HG03045 (cell line): ENCODE measurements at regions not wholly inside any gene's neighbourhood (a gene's known extent, or its start where the extent isn't known, plus 50 kb on each side); places are given as distances from the start of the nearest gene placed in this dataset.

ENCODE experiments used
- ATAC-seq: cut with Tn5 transposase; IDR thresholded peaks from one replicate; pipeline ENCODE4 v1.9.1; 2021; ENCODE audit warnings: mild to moderate bottlenecking, moderate library complexity; ENCODE audit not compliant: unreplicated experiment

DNA sequence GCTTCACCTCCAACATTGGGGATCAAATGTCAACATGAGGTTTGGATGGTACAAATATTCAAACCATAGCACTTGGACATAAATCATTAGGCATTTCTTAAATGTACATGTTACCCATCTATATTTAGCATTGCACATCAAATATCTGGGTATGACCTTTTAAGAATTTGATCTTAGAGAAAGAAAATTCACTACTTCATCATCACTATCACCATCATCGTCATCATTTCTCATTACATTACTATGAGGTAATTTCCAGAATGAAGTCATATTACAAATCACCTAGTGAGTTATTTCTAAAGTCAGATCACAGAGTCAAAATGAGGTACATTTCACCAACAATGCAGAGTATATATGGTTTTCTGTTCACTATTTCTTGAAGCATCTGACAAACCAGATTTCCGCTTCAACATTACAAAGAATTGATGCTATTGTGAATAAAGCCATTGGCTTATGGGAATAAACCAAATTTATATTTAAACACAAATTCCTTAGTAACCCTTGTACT is 356.4 kb upstream of the GYPC start:
- no peak for ATAC-seq

DNA sequence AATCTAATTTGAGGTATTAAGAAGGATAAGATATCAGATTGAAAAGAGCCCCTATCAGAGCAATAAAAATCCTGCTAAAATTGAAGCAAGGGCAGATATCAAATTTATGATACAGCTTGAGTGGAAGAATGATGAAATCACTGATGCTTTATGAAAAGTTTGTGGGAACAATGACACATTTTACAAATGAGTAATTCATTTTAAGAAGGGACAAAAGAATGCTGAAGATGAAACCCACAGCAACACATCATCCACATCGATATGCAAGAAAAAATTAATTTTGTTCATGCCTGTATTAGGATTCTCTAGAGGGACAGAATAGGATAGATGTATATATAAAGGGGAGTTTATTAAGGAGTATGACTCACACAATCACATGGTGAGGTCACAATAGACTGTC is 355.6 kb upstream of the GYPC start:
- ATAC-seq, result no peak

DNA sequence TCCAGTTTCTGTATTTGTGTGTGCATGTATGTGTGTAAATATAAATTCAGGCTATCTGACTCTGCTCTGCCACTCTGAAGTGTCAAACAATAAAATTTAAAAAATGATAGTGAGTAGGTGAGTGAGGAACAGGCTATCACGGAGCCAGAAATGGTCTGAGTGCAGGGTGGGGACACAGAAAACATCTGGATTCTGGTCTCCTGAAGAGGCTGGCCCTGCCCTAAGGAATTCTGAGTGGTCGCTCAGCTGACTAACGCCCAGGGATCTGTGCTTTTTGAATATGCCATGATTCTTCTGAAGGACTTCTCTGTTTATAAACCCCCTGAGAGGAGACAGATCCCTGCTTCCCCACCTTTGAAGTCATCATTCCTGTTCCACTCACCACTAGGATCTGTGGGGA is 353.9 kb upstream of the GYPC start:
- no peak for ATAC-seq

DNA sequence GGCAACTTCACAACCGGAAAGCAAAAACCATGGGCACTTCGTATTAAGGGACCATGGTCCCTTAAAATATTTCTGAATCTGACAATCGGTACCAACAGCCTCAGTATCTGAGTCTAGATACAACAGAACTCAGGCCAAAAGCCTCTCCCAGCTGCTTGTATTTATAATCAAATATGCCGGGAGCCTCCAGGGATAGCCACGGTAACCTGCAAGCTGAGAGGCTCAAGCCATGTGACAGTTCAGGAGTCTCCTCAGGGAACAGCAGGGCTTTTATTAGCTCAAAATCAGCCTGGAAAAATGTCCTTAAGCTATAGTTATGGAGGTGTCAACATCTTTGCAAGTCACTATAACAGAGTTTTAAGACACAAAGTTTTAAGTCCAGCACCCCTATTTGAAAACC is 352.8 kb upstream of the GYPC start:
- ATAC-seq, result no peak

DNA sequence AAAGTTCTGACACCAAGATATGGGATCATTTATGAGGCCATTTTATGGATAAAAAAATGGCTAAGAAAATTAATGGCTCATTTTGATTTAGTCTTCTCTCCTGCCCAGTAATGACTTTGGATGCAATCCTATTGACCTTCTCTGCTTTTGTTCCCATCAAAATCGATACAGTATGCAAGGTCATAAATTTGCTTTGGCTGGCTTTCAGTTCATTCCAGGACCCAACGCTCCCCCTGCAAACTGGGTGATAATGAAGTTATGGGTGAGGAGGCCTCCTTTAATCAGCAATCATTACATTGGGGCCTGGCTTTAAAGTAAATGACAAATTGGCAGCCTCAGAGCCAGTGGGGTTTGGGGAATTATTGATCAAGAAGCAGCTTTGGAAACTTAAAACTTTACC is 351.8 kb upstream of the GYPC start:
- ATAC-seq, result no peak

DNA sequence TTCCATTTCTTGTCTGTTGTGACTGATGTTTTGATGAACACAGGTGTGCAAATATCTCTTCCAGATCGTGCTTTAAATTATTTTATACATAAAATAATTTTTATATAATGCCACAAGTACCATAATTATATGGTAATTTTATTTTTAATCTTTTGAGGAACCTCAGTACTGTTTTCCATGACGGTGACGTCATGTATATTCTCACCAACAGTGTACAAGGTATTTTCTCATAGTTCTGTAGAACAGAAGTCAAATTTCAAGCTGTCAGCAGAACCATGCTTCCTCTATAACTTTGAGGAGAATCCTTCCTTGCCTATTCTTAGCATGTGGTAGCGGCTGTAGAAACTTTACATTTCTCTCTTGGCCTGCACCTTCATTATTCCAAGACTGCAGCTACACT is 349.4 kb upstream of the GYPC start:
- ATAC-seq, result no peak

DNA sequence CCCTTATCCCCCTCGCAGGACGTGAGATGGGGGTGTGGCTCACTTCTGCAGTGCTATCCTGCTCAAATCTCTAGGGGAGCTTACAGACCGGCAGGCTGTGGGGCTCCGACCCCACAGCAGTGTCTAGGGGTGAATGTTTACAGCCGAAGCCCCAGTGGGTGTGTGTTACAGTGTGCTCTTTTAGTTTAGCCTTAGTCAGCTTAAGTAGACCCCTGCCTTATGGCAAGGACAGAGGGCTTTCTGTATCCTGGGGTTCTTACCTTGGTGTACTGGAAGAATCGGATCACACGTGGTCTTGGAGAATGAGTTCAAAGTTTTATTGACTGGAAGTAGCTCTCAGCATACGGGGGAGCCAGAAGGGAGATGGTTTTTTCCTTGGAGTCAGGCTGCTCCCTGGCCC is 348.2 kb upstream of the GYPC start:
- ATAC-seq, result no peak

DNA sequence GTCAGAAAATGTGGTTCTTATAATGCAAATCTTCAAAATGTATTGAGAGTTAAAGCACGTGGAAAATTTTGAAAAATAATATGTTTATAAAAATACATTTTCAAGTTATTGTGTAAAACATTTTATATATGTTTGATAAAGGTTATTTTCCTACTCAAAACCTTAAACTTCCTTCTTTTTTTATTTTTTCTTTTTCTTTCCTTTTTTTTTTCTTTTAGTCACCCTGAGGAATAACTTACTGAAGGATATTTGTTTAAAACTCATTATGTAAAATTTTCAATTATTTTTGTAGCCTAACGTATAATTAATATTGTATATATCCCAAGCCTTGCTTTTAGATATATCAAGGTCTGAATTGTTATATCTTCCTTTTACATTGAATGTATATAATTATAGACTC is 346.8 kb upstream of the GYPC start:
- no peak for ATAC-seq

DNA sequence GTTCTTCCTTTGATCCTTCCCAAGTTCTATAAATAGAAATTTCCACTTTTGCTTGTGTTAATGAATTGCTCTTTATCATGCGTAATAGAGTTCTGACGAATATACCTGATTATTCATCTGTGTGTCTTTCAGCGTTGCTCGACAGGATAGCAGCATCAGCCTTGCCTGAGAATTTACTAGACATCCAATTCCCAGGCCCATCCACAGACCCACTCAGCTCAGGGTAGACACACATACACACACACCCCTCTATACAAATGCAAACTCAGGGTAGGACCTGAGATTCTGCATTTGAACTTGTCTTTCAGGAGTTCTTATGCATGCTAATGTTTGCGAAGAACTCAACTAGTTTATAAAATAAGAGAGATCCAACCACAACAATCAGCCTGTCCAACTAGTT is 343.4 kb upstream of the GYPC start:
- no peak for ATAC-seq

DNA sequence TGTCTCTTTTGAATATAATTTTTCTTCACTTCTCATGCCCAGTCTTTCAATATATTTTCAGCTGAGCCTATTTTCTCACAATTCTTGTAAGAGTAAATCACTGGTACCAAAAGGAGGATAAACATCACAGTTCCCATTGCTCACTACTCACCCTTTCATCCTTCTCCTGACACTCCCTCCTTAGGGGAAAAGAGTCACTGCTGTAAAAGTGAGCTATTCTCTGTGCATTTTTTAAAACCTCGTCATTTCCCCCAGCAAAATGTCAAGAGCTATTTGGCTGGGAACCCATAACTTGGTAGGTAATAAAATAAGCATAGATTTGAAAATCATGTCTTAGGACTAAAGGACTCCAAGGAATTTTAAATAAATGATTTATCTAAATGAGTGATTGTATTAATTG is 340.1 kb upstream of the GYPC start:
- no peak for ATAC-seq

DNA sequence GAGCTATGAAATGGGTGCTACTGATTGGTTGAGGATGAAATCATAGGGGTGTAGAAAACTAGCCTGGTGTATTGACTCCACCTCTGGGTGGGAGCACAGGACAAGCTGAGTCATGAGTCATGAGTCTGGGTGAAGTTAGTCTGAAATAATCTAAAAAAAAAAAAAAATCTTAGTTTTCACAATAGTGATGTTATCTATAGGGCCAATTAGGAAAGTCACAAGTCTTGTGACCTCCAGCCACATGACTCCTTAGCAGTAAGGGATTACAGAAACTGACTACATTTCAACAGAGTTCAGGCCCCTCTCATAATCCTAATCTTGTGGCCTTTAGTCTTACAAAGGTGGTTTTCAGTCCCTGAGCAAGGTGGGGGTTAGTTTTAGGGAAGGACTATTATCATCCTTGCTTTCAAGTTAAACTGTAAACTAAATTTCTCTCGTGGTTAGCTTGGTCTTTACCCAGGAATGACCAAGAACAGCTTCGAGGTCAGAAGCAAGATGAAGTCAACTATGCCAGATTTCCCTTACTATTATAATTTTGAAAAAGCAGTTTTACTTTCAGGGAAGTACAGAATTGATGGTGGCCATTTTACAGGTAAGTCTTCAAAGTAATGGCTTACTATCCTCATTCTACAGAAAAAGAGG is 338.0 kb upstream of the GYPC start:
- no peak for ATAC-seq

DNA sequence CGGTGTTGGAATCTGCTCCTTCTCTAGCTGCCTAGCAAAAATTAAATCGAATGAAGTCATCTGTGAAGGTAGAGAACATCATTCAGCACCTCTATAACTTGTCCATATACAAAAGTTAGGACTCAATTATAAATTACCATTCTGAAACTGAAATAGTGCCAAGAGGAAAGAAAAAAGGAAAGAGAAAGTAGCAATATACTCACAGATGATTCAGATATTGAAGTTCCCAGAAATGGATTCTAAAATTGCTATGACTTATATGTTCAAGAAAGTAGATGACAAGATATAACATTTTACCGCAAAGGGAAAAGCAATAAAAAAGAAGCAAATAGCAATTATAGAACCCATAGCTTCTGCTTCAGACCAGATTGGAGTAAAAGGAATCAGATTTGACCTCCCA is 333.6 kb upstream of the GYPC start:
- no peak for ATAC-seq

DNA sequence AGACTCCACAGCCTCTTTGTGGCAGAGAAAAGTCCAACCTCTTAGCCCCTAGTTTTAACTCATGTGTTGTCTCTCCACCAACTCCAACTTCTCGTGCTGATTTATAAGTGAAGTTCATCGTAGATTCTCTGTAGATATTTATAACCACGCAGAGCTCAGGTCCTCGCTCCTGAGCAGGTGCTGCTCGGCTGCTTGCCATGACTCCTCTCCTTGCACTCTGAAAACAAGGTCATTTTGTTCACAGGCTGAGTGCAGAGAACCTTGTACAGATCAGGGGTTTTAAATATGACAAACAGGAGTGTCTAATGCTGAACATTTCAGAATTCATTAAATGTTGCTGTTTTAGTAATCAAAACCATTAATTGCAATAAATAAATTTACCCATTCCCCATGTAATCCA is 330.8 kb upstream of the GYPC start:
- no peak for ATAC-seq

DNA sequence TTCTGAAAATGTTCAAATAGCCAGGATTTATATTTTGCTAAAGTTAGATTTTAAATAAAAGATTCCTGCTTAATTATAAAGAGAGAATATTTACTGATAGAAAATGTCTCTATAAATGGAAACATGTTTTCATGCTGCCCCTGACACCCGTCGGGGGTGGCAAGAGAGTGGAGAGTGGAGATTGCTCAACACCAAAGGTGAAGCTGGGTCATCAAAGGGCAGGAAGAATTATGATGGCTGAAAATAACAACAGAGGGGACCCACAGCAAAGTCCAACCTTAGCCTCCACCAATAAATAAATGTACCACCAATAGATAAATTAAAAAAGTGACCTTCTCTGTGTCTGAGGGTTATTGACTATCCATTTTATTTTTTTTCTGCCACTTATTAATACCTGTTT is 326.8 kb upstream of the GYPC start:
- no peak for ATAC-seq

DNA sequence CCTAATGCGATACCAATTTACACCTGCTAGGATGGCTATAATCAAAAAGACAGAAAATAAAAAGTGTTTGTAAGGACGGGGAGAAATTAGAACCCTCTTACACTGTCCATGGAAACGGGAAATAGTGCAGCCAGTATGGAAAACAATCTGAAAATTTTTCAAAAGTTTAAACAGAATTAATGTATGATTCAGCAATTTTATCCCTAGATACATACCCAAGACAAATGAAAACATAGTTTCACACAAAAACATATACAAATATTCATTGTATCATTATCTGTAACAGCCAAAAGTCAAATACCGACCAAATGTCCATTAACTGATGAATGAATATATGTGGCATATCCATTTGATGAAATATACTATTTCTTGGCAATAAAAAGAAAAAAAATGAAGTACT is 313.5 kb upstream of the GYPC start:
- no peak for ATAC-seq

DNA sequence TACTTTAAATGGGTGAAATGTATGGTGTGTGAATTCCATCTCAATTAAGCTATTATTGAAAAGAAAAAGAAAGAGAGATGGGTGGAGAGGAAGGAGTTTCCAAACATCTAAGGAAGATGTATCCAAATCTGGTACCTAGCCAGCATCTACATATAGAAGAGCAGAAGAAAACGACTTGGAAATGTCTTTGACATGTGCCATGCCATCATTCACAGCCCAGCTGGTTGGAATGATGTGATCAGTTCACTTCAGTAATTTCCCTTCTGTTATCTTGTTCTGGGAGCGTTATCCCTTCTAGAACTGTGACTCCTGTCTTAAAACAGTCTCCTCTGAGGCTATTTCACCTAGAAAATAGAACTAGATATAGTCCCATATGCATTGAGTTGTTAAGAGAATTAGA is 312.8 kb upstream of the GYPC start:
- ATAC-seq, result no peak

DNA sequence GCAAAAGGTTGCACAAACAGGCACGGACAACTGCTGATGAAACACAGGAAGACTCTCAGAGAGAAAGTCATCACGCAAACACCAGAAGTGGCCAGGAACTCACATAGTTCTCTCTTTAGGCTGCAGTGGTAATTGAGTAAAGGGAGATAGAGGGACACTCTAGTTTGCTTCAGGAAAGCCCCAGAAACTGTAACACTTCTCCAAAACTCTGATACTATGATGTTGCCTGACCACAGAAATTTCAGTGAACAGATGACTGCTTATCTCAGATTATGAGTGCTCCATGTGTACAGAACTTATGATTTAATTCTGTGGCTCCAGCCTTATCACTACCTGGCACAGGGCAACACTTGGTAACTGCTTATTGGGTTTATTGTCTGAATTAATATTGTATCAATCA is 311.5 kb upstream of the GYPC start:
- peak; percentile 57 for ATAC-seq

DNA sequence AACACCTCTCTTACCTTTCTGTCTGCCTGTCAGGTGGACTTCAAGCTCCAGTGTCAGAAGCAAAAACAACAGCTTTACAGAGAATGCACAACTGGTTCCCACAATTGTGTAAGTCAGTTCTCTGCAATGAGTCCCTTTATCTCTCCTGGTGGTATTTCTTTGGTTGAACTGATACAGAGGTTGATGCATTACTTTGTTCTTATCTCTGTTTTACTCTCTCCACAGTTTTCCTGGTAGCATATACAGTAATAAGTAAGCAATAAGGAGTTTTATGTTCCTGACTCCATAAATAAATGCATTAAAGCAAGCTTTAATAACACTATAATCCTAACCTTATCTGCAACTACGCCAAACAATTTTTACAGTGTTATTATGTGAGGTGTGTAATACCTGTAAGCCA is 310.3 kb upstream of the GYPC start:
- ATAC-seq, result no peak

DNA sequence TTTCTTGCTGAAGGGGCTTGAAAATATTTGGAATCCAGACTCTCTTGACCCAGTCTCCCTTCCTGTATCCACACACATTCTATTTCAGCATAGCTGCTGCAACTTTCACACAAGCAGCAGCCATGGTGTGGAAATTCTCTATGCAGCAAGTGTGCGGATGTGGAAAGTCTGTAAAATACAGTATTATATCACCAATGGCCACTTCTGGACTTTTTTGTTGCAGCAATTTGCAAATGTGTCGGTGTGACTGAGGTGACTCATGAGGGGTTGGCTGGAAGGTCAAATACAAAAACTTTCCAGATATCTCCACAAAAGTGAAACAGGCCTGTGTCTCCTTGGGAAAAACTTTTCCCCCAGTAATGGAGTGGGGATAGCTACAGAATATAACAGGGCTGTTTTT is 299.3 kb upstream of the GYPC start:
- no peak for ATAC-seq

DNA sequence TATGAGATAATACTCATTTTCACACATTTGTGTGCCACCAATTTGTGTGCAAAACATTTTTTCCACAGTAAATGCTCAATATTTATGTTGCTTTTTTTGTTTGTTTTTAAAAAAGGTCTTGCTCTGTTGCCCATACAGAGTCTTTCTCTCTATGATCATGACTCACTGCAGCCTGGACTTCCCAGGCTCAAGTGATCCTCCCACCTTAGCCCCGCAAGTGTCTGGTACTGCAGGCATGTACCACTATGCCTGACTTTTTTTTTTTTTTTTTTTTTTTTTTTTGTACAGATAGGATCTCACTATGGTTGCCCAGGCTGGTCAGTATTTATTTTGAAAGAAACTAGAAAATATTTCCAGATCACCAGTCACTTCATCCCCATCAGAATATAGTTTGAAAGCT is 297.8 kb upstream of the GYPC start:
- no peak for ATAC-seq

DNA sequence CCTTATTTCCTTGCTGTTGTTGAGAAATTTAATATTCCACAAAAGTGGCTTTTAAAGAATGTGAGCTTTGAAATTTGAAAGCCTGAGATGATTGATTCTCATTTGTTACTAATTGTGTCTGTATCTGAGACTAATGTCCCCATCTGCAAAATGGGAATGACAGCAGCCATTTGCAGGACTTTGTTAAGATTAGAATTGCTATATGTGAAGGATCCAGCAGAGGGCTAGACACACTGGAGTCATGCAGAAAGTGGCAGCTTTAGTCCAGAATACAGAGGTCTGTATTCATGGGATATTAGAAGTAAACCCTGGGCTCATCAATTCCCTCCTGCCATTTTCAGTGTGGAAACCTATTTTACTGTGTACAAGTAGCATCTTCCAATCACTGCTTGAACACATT is 296.5 kb upstream of the GYPC start:
- no peak for ATAC-seq

DNA sequence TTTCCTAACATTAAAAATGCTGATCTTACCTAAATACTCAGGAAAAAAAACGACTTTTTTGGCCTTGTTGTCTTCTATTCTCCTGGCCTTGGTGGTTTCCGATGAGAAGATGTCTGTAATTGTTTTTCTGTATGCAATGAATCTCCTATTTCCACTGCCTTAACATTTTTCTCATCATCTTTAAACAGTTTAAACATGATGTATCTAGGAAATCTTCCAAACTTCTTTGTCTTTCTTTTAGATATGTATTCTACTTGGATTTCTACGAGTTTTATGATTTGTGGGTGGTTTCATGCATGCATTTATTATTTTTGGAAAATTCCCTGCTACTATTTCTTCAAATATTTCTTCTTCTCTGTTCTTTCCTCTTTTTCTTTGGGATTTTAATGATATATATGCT is 288.6 kb upstream of the GYPC start:
- no peak for ATAC-seq

DNA sequence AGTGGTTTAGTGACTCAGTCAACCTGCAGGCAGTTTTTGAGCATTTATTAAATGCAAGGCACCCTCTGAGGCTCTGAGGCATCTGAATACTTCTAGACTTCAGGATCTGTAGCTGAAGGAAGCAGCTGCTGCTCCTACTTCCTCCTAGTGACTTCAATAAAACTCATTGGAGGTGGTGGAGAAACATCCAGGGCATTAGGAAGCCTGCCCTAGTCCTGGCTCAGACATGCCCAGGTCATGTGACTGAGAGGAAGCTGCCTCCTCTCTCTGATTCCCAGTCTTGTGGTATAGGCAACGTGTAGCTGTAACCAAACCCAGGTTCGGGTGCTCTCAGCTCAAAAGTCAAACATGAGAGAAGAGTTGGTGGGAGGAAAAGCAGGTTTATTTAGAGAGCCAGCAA is 287.2 kb upstream of the GYPC start:
- ATAC-seq, result no peak

DNA sequence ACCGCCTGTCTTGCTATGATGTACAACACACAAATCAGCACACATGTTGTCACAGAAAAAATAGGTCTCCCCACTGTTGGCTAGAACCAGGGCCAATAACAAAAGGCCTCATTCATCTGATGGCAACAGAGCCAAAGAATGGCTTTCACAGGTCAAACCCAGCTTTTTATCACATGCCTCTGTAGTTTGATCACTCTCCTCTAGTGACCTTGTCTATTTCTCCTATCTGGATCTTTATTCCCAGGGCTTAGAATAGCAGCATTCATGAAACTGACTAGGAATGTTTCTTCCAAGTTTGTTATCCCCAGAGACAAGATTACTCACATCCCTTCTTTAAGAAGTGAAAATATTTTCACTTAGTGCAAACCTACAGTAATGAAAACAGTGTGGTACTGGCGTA is 285.8 kb upstream of the GYPC start:
- ATAC-seq, result no peak
